GM19025 (cell line): ENCODE measurements at regions not wholly inside any gene's neighbourhood (a gene's known extent, or its start where the extent isn't known, plus 50 kb on each side); places are given as distances from the start of the nearest gene placed in this dataset.

ENCODE experiments used
- ATAC-seq: cut with Tn5 transposase; IDR thresholded peaks from one replicate; pipeline ENCODE4 v1.9.1; 2021; ENCODE audit warnings: mild to moderate bottlenecking, low read depth, moderate library complexity; ENCODE audit not compliant: unreplicated experiment

DNA sequence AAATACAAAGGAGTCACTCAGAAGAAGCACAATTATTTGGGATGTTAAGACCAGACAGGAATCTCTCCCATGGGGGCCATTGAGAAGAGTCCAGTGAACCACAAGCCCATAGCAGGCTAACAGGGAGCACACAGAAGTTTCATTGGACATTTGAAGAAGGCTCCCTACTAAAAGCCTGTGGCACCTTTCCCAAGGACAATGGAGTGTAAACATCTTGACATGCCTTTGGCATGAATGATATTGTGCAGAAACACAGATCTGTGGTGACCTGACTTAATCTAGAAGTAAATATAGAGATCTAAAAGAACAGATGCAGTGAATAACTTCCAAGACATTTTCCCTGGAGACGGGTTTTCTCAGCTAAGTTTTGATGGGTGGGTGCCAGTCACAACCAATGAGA lies 221.5 kb downstream of the EPHA4 start:
- no peak for ATAC-seq

GRCh38 chr2:221353201-221353600 lies 218.9 kb downstream of the EPHA4 start:
- ATAC-seq, result no peak

- no peak for ATAC-seq
Measured at GRCh38 chr2:221360312-221360711, 211.8 kb downstream of the EPHA4 start.

DNA sequence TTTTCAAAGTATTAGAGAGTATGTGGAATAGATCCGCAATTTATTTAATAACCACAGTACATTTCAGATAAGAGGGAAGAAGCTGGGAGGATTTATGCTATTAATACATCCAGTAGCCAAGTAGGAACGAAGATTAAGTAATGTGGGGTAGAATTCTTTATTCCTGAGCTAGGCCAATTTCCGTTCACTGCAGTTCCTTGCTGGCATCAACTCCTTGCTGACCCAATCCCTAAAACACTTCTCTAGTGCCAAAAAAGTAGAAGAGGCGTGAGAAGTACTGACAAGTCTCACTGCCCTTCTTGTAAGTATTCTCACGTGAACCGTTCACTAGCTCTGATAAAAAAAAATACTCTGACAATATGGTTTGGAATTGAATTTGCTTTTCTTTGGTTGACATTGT lies 211.4 kb downstream of the EPHA4 start:
- ATAC-seq, result no peak

- no peak for ATAC-seq
Measured at GRCh38 chr2:221361633-221362032, 210.5 kb downstream of the EPHA4 start.

DNA sequence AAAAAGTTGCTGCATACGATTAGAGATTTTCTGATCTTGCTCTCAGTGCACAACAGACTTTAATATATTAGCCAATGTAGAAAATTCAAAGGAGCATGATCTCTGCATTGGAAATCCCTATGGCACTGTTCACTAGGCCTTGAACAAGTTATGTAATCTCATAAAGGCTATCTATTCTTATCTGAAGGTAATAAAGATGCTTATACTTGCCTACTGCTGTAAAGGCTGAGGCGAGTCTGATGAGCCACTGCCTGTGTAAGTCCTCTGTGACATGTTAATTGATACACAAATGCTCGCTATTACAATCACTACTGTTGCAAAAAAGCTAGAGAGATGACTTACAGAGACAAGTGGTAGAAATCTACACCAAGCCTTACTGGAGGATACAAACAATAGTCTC lies 207.4 kb downstream of the EPHA4 start:
- ATAC-seq, result no peak
